ENCODE measurements at regions not wholly inside any gene's neighbourhood (a gene's known extent, or its start where the extent isn't known, plus 50 kb on each side); places are given as distances from the start of the nearest gene placed in this dataset.
"Not testable (repeated sequence)": the region's sequence is repeated elsewhere in the genome, so short reads cannot be mapped to it uniquely, and the experiment has no call there.

GRCh38 chr10:33484787-33485186 lies 150.3 kb upstream of the NRP1 start:
- H3K4me3 ChIP-seq (ENCODE audit: low read length): no peak overlapping the region
- DNase-seq (ENCODE audit: low read depth): peak; percentile 23
- no peak for TF ChIP-seq CTCF (conservative IDR thresholded peaks at IDR 0.05; ENCODE audit: low read depth, low read length)

DNA sequence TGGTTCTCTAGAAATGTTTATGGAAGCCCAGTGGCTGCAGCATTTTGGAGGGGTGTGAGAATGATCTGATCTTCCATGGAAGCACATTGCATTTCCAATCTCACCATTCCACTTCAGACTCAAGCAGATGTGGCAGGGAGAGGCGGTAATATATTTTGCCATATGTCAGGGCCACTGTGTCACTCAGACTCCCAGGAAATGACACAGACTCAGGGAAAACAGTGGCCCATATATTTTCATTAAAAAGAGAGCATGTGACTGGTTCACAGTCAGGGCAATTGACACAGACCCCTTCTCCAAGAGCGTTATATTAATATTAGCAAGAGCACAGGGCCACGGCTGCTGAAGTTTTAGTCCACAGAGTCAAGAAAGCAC lies 149.3 kb upstream of the NRP1 start:
- TF ChIP-seq CTCF (conservative IDR thresholded peaks at IDR 0.05; ENCODE audit: low read depth, low read length): no peak
- no peak for DNase-seq (ENCODE audit: low read depth)
- H3K4me3 ChIP-seq (ENCODE audit: low read length): no peak overlapping the region

DNA sequence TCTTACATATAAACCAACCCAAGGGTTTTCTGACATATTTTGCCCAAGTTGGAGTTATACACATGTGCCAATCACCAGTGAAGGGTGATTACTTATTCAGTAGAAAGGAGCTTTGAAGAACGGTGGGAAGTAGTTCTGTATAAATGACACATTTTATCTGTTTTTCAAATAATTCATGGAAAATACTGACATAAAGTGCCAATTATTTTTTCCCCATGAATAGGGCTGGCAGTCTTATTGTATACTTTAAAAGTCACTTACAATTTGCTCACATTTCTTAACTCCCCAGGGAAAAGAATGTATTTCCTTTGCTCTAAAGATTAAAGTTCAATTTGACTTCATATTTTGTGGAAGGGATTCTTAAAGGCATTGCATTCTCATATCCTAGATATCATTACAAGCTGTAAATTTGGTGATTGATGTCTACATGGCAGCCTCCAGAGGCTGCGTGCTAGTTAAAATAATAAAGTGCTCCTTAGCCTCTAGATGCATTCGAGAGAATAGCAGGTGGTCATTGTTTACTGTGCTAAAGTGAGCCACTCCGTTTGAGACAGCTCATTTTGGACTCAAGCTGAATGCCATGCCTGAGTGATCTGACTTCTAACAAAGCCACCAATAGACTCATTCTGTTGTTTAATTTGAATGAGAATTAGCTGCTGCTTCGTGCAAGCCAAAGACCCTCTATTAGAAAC lies 148.8 kb upstream of the NRP1 start:
- no peak for TF ChIP-seq CTCF (conservative IDR thresholded peaks at IDR 0.05; ENCODE audit: low read depth, low read length)
- no peak overlapping the region for H3K4me3 ChIP-seq (ENCODE audit: low read length)

GRCh38 chr10:33482486-33482885 lies 148.0 kb upstream of the NRP1 start:
- H3K4me3 ChIP-seq (ENCODE audit: low read length): no peak overlapping the region
- TF ChIP-seq CTCF (conservative IDR thresholded peaks at IDR 0.05; ENCODE audit: low read depth, low read length): no peak
- no peak for DNase-seq (ENCODE audit: low read depth)

More for the DNA sequence above, 148.8 kb upstream of the NRP1 start:
- DNase-seq (ENCODE audit: low read depth): no peak

- no peak overlapping the region for H3K4me3 ChIP-seq (ENCODE audit: low read length)
- no peak for TF ChIP-seq CTCF (conservative IDR thresholded peaks at IDR 0.05; ENCODE audit: low read depth, low read length)
- no peak for DNase-seq (ENCODE audit: low read depth)
These were observed 146.7 kb upstream of the NRP1 start for GRCh38 chr10:33481184-33481583.

DNA sequence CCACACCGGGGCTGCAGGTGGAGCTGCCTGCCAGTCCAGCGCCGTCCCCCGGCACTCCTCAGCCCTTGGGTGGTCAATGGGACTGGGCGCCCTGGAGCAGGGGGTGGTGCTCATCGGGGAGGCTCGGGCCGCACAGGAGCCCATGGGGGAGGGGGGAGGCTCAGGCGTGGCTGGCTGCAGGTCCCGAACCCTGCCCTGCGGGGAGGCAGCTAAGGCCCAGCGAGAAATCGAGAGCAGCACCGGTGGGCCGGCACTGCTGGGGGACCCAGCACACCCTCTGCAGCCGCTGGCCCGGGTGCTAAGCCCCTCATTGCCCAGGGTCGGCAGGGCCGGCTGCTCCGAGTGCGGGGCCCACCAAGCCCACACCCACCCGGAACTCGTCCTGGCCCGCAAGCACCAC lies 145.9 kb upstream of the NRP1 start:
- not testable (repeated sequence) for H3K4me3 ChIP-seq (ENCODE audit: low read length); DNase-seq (ENCODE audit: low read depth)

GRCh38 chr10:33478675-33479125 lies 144.2 kb upstream of the NRP1 start:
- DNase-seq (ENCODE audit: low read depth): no peak
- no peak overlapping the region for H3K4me3 ChIP-seq (ENCODE audit: low read length)
- no peak for TF ChIP-seq CTCF (conservative IDR thresholded peaks at IDR 0.05; ENCODE audit: low read depth, low read length)
